Ectodermal cell (in vitro differentiated cells): ENCODE measurements at regions not wholly inside any gene's neighbourhood (a gene's known extent, or its start where the extent isn't known, plus 50 kb on each side); places are given as distances from the start of the nearest gene placed in this dataset.

Experiments used
- H3K27ac ChIP-seq: 2 replicates; pipeline ENCODE4 v1.7.0; 2013; ENCODE audit warnings: mild to moderate bottlenecking, low read depth, low read length; ENCODE audit not compliant: insufficient read depth, poor library complexity, severe bottlenecking
- H3K27me3 ChIP-seq: 2 replicates; pipeline ENCODE4 v1.7.0; 2013; ENCODE audit warnings: mild to moderate bottlenecking, low read length; ENCODE audit not compliant: insufficient read depth, control insufficient read depth, poor library complexity, severe bottlenecking
- H3K36me3 ChIP-seq: one replicate; pipeline ENCODE4 v1.7.0; 2013; ENCODE audit warnings: low read length; ENCODE audit not compliant: control insufficient read depth, insufficient read depth
- H3K4me1 ChIP-seq: one replicate; pipeline ENCODE4 v1.7.0; 2013; ENCODE audit warnings: low read length; ENCODE audit not compliant: control insufficient read depth, insufficient read depth
- H3K4me3 ChIP-seq: 2 replicates; pipeline ENCODE4 v1.7.0; 2013; ENCODE audit warnings: low read depth, low read length, control low read depth; ENCODE audit not compliant: insufficient read depth
- H3K9me3 ChIP-seq: 2 replicates; pipeline ENCODE4 v1.7.0; 2013; ENCODE audit warnings: mild to moderate bottlenecking, low read length, moderate library complexity; ENCODE audit not compliant: control insufficient read depth
- WGBS, 2 experiments: methylation state at CpG; one replicate each; pipeline ENCODE4 v1.1.7; 2013; ENCODE audit warnings: missing lambda C conversion rate in 2 of 2; 5-methylcytosine and 5-hydroxymethylcytosine counted together

DNA sequence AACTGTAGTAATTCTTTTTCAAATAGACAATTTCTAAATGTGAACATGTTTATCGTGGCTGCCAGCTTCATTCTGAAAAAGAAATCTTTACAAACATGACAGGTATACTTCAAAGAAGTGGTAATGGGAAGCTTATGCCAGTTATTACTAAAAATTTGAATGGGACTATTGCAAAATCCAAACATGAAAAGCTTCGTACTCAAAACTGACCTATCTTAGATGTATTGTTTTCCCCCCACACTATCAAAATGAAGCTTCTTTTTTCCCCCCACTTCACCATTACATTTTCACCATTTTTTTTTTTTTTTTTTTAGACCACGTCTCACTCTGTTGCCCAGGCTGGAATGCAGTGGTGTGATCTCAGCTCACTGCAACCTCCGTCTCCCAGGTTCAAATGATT, 50.4 kb upstream of the SERTAD2 start:
- 91 to 97% methylated on average over 4 of the region's 4 CpGs for WGBS, 2 experiments
- Histone ChIP-seq H3K4me3 (no peak overlapping the region), H3K9me3 (no peaks in the 10 kb centered on the region), H3K27ac (no peak overlapping the region), H3K4me1 (no peaks in the 10 kb centered on the region), H3K36me3 (no peaks in the 10 kb centered on the region), H3K27me3 (no peaks in the 10 kb centered on the region)

DNA sequence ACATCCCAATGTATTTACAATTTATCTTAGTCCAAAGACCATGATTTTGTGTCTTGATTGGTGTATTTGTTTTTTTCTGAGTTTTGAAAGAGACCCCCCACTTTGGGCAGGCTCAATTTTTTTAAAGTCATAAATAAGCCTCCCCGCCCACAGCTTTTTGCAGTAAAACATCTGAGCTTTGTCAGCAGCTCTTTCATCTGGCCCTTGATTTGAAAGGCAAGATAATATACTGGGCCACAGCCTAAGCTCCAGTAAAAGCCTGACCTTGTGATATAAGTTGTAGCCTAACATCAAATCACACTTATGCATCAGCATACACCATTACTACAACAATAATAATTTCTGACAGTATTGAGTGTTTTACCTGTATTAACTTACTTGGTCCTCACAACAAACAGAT, 51.3 kb upstream of the SERTAD2 start:
- WGBS, 2 experiments: 82 to 88% methylated on average over 1 of the region's 1 CpG
- no peaks in the 10 kb centered on the region for H3K4me1 ChIP-seq

DNA sequence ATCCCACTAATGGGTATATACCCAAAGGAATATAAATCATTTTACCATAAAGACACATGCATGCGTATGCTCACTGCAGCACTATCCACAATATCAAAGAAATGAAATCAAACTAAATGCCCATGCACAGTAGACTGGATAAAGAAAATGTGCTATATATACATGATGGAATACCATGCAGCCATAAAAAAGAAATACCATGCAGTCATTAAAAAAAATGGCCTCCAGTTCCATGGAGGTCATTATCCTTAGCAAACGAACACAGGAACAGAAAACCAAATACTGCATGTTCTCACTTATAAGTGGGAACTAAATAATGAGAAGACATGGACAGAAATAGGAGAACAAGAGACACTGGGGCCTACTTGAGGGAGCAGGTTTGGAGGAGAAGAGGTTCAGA, 53.6 kb upstream of the SERTAD2 start:
- no peaks in the 10 kb centered on the region for H3K4me1 ChIP-seq
- 80 to 100% methylated on average over 2 of the region's 2 CpGs for WGBS, 2 experiments
- H3K27ac ChIP-seq: no peak overlapping the region
- no peaks in the 10 kb centered on the region for H3K36me3 ChIP-seq
- no peaks in the 10 kb centered on the region for H3K27me3 ChIP-seq
- no peaks in the 10 kb centered on the region for H3K9me3 ChIP-seq
- H3K4me3 ChIP-seq: no peak overlapping the region

More for the DNA sequence above, 51.3 kb upstream of the SERTAD2 start:
- Histone ChIP-seq H3K27me3 (no peaks in the 10 kb centered on the region), H3K27ac (no peak overlapping the region), H3K4me3 (no peak overlapping the region), H3K9me3 (no peaks in the 10 kb centered on the region), H3K36me3 (no peaks in the 10 kb centered on the region)

DNA sequence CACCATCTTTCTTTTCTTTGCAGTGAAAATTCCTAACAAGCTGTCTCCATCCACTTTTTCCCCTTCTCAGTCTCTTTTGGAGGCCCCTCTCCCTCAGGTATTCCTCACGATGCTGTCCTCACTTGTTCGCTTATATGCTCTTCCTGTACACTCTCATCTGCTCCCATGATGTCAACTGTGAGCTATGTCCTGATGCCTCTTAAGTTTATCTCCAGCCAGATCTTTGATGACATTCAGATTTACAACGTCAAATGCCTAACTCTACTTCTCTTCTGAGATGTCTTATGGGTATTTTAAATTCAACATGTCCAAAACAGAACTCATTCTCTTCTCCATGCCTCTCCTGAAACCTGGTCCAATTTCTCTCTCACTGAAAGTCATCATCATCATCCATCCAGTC, 55.1 kb upstream of the SERTAD2 start:
- Histone ChIP-seq H3K4me1 (no peaks in the 10 kb centered on the region), H3K27ac (no peak overlapping the region), H3K27me3 (no peaks in the 10 kb centered on the region), H3K4me3 (no peak overlapping the region), H3K36me3 (no peaks in the 10 kb centered on the region), H3K9me3 (no peaks in the 10 kb centered on the region)
- WGBS, 2 experiments: 92 to 93% methylated on average over 3 of the region's 3 CpGs

DNA sequence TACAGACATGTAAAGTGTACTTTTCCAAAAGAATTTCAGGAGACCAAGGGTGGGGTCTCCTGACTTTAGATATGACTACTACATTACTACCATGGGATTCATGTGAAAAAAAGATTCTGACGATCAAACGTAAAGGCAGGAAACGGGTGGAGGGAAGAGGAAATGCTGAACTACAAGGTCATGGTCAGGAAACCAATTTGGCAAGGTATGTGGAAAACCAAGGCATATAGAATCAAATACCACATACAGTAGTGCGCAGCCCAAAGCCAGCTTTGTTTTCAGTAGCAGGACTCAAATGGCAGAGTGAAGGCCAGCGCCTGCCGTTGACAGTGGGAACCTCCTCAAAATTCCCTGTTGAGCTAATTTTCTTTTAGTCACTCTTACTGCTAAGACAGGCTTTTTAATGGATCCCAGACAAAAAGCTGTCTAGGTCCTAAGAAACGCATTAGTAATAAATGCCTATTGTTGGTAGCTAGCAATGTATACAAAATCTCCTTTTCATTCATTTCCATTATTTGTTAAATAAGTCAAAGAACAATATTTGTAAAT, 57.6 kb upstream of the SERTAD2 start:
- Histone ChIP-seq H3K4me1 (no peaks in the 10 kb centered on the region), H3K4me3 (no peak overlapping the region), H3K27me3 (no peaks in the 10 kb centered on the region), H3K27ac (no peak overlapping the region), H3K9me3 (no peaks in the 10 kb centered on the region), H3K36me3 (no peaks in the 10 kb centered on the region)
- 95% methylated on average over 6 to 7 of the region's 7 CpGs for WGBS, 2 experiments

DNA sequence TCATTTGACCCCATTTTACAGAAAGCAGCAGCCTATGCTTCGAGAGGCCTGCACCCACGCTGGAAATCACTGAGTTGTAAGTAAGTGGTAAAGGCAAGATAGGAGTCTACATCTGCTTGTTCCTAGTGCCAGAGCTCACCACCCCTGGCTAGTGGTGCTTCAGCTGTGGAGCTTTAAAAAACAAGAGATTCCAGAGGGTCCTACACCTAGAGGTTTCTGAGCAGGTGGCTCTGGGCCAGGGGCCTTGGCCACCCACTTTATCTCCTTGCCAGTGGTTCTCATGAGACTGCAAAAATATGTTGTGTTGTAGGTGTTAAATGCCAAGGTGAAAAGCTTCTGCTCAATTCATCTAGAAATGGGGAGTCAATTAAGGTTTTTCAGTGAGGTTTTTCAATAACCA, 60.0 kb upstream of the SERTAD2 start:
- Histone ChIP-seq H3K4me1 (no peaks in the 10 kb centered on the region), H3K4me3 (no peak overlapping the region), H3K9me3 (no peaks in the 10 kb centered on the region), H3K36me3 (no peaks in the 10 kb centered on the region), H3K27me3 (no peaks in the 10 kb centered on the region), H3K27ac (no peak overlapping the region)
- WGBS, 2 experiments: 94 to 95% methylated on average over 2 of the region's 2 CpGs

DNA sequence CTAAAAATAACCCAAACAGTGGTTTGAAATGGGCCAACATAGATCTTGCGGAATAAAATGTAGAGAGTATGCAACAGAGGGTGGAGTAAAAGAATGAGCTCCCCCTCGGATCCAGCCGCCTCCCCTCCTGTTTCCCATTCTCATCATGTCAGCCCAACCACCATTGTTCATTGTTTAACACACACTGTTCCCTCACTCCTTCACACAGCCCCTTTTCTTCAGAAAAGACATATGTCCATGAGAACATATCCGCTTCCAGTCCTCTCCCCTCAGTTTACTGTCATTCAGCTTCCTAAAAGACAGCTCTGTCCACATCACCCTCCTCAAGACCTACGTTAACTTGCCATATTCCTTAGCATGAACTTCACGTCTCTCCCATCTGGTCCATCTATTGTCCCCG, 62.9 kb upstream of the SERTAD2 start:
- Histone ChIP-seq H3K27me3 (no peaks in the 10 kb centered on the region), H3K4me3 (no peak overlapping the region), H3K4me1 (peaks cover 5% of the 10 kb centered on the region), H3K27ac (no peak overlapping the region), H3K9me3 (no peaks in the 10 kb centered on the region), H3K36me3 (no peaks in the 10 kb centered on the region)
- WGBS, 2 experiments: 73 to 82% methylated on average over 6 to 7 of the region's 7 CpGs

DNA sequence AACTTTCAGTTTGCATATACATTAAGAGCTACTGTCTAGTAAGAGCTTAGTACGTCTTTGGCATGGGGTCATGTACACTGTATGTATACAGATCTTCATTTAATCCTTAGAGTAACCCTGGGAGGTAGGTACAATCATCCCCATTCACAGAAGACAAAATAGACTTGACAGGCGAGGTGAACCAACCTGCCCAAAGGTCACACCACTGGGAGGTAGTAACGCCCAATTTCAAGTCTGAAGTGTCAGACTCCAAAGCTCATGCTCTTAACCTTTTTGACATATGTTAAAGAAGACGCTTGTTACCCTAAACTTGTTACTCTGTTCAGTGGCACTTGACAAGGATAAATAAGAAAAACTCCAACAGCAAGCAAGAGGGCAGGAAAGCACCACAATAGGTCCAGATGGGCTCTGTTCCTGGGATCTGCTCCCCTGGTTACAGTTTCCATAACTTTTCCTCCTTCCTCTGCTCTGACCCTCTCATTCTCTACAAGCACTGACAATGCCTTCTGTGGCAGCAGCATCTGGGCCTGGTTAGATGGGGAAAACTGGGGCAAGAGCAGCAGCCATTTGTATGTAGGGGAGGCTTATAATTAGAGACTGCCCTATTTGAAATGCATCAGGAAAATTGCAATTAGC, 64.7 kb upstream of the SERTAD2 start:
- 90 to 91% methylated on average over 4 of the region's 4 CpGs for WGBS, 2 experiments
- no peak overlapping the region for H3K27ac ChIP-seq
- no peak overlapping the region for H3K4me3 ChIP-seq

DNA sequence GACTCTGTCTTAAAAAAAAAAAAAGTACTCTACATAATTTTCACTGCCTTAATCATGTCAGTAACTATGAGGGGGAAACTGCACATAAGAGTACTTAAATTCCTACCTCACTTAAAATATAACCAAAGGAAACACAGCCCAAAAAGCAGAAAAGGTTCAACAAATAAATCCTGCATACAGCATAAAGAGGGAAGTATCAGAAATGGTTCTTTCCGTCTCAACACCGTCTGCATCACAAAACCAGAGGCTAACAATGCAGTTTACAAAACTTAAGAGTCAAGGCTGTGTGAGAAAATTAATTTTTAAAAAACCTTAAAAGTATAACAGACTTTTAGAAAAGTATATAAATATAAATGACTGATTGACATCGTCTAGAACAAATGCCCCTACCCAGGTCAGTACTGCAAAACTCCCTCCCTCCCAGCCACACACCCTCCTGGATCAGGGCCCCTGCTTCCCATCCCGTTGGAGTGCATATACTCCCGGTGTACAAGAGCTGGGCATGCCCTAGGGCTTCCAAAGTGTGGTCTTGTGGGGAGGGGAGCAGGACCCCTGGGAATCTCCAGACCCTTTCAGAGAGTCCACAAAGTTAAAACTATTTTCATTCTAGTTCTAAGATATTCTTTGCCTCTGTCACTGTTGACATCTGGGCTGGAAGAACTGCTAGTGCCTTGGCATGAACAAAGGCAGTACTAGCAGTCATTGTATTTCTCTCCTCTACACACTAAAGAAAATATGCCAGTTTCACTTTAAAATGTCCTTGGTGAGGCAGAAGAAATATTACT, 67.0 kb upstream of the SERTAD2 start:
- Histone ChIP-seq H3K4me1 (peaks cover 5% of the 10 kb centered on the region), H3K4me3 (no peak overlapping the region), H3K27me3 (no peaks in the 10 kb centered on the region), H3K27ac (no peak overlapping the region), H3K36me3 (no peaks in the 10 kb centered on the region), H3K9me3 (no peaks in the 10 kb centered on the region)
- 80 to 83% methylated on average over 5 of the region's 5 CpGs for WGBS, 2 experiments

More for the DNA sequence above, 64.7 kb upstream of the SERTAD2 start:
- H3K4me1 ChIP-seq: peaks cover 5% of the 10 kb centered on the region
- no peaks in the 10 kb centered on the region for H3K36me3 ChIP-seq
- no peaks in the 10 kb centered on the region for H3K9me3 ChIP-seq
- H3K27me3 ChIP-seq: no peaks in the 10 kb centered on the region

DNA sequence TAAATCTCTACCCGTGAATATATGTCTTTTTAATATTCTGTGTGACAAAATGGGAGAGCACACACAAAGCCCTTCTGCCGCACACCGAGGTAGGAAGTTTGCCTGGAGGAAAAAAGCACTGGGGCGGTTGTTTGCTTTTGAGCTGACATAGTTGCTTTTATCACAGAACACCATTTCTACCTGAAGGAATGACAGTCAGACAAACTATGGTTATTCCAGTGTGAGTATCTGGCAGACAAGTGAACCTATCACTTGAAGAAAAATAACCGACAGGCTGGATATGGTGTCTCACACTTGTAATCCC, 67.6 kb upstream of the SERTAD2 start:
- H3K36me3 ChIP-seq: no peaks in the 10 kb centered on the region
- no peak overlapping the region for H3K27ac ChIP-seq
- 95 to 99% methylated on average over 4 to 5 of the region's 5 CpGs for WGBS, 2 experiments
- H3K4me1 ChIP-seq: peaks cover 5% of the 10 kb centered on the region
- no peaks in the 10 kb centered on the region for H3K27me3 ChIP-seq
- H3K9me3 ChIP-seq: no peaks in the 10 kb centered on the region
- H3K4me3 ChIP-seq: no peak overlapping the region
